Hippocampal formation (tissue), 2 donors: ENCODE measurements at regions not wholly inside any gene's neighbourhood (a gene's known extent, or its start where the extent isn't known, plus 50 kb on each side); places are given as distances from the start of the nearest gene placed in this dataset.

Experiments
- DNase-seq, 2 donors: peaks; one replicate each; lab custom pipeline; 2025; lab: John Stamatoyannopoulos, UW

DNA sequence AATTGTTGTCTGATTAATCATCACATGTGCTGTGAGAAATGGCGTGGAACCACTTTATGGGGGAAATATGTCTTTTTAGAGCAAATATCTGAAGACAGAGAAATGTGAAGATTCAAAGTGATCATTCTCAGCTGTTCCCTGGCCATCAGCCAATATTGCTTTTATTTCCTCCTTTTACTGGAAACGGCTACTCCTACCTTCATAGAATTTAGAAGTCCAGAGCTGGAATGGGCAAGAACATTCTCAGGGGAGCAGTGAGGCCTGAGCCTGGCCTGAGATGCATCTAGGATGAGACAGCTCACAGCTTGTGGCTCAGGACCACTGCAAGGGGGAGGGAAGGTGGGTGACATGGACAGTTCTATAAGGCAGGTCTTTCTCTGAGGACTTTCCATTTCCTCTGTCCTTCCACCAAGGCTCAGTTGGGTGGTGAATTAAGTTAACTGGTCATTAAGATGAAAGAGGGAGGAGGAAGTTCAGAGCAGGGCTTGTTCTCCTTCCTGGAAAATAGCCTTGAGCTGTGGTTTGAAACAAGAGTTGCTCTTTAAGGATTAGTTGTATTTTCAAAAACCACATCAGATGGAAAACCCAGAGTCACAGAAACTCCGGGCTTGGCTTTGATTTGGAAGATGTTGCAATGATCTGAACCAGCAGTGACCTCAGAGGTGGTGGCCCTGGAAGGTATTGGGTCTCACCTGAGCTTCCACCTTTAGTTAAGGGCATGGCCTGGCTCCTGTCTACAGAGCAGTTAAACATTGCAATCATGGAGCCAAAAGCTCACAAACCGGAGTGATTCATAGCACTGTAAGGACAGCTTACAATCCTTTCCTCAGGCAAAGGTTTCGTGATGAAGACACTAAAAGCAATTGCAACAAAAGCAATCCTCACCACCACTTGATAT lies 144.3 kb downstream of the VAPA start:
- DNase-seq = no peak

DNA sequence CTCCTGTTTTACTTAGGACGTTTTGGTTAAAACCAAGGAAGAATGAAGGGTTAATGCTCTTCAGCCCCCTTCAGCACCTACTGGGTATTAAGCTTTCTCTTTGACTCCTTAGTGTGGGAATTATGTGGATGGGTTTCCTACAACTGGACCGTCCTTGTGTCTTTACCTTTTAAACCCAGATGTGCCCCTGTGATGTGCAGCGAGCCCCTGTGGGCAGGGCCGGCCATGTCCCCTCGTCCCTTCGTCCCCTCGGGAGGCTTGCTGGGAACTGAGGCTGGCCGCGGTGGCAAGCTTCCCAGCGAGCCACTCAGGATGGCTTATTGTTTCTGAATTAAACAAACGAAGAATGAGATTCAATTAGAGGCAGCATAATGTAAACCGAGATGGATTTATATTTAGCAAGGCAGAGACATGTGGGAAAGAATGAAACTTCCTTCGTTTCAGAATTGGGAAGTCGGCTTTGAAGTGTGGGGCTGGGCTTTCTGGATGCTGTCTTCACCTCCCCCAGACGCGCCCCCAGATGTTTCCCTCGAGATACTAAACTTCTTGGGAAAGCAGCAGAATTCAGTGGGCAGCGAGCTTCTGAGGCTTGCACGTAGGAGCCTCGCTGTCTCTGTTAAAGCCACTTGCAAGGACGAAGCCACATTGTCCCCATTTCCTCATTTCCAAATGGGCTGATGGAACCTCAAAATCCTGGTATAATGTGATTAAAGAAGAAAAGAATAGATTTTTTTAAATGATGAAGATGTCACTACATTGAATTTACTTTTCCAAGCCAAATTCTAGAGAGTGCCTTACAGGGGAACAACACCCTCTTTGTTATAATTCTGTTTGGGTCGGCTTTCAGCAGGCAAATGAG lies 146.0 kb downstream of the VAPA start:
- peak; percentile 34 to 38 for DNase-seq

DNA sequence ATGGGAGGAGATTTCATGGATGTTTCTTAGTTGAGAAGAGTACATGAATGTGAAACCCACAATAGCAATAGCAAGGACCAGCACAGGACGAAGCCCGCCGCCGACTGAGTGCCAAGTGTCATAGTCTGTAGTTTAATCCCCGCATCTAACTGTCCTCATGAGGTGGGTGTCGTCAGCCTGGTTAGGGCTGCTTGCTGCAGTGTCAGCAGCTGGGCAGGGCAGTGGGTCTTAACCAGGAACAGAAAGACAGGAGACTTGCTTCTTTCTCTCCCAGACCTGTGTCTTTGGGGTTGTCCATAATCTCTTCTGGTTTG lies 146.6 kb downstream of the VAPA start:
- peak in 1 of 2 donors; percentile 39 for DNase-seq

DNA sequence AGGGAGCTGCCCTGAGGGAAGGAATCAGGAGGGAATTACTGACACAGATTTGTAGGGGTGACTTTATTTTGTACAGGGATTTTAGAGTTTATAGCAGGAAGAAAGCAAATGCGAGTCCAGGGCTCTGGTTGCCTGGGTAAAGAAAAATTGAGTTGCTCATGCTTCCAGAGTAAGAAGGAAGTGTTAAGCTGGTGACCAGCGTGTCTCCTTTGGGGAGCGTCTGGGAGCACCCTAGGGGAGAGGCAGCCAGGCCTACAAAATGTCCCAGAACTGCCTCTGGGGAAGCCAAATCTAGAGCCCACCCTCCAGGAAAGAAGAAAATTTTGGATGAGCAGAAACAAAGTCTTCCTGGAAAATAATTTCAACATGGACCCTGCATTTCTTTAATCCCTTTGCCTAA lies 147.0 kb downstream of the VAPA start:
- DNase-seq = no peak

DNA sequence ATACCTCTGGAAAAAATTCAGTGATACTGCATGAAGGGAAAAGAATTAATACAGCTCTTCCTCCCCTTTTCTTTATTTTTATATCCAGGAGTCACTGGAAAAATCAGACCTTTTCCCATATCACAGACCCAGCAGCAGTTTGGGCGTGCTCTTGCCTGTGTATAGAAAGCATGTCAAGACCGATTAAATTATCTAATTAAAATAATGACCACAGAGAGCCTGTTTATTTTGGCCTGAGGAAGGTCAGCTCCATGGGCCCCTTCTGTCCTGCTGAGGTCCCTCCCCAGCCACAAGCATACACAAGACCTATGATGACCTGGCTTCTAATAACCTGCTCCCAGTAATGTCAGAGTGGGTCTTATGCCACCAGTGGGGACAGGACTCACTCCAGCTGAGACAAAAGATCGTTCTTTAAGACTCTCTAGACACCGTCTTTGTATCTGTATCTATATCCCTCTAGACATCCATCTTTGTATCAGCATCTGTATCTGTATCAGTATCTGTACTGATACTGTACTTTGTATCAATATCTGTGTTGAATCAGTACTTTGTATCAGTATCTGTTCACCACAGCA lies 147.8 kb downstream of the VAPA start:
- DNase-seq = no peak

DNA sequence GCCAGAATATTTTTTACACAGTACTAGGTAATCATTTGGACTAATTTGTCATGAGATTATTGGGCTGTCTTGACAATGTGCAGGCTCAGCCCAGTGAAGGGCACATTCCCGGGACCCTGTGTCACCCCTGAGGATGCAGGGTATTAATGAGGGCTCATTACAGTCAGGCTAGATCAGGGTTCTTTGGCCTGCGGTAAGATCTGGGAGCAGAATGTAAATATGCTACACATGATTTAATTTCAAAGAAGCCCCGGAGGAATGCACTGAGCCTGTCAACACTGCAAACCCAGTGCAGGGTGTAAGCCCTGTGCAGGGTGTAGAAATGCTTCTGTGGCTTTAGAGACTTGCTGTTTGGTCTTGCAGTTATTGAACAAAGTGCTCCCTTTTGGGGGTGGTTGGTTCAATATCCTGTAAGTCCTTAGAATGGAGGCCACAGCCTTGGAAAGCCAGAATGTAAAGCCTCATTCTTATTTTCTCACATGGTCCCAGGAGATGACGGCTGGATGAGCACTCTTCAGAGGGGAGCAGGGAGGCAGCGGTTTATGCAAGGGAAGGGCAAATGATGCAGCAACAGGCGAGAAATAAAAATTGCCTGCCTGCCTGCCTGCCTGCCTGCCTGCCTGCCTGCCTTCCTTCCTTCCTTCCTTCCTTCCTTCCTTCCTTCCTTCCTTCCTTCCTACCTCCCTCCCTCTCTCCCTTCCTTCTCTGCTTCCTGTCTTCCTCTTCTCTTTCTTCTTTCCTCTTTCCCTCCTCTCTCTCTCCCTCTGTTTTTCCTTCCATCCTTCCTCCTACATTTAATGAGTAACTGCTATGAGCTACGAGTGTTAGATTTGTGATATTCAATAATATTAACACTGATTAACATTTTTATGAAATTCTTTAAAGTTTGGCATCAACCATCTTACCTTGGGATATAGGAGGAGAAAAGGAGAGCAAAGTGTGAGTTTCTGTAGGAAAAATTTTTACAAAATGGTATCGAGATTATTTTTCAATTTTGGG lies 148.8 kb downstream of the VAPA start:
- DNase-seq = no peak

DNA sequence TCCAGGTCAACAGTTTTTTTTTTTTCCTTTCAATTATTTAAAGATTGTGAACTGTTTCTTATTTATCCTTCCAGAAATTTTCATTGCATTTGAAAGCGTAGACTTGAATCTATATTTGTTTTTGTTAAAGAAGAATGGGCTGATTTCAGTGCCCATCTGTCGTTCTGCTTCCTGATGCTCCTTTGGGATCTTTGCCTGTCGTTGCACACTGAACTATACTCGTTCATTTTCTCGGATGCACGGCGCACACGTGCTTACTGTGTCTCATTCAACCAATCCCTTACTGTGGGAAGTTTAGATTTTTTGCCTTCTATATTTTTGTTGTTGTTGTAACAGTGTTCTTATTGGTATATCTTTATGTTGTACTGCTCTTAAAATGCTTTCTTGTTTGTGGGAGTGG lies 149.7 kb downstream of the VAPA start:
- no peak for DNase-seq

DNA sequence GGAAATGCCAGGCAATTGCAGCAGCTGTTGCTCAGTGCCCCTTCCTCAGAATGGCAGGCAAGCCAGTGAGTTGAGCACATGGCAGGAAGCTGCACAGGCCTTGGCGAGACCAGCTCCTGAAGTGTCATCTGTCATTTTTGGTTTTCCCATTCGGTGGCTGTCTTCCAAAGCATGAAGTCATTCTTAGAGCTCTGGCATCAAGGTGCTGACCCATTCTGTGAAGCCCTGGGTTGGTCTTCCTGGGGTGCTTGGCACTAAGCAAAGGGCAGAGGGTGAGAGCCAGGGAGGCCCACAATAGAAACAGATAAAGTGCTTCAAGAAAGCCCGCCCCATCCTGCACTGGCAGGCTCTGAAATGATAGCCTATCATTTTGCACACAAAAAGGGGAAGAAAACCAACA lies 150.5 kb downstream of the VAPA start:
- DNase-seq = no peak

DNA sequence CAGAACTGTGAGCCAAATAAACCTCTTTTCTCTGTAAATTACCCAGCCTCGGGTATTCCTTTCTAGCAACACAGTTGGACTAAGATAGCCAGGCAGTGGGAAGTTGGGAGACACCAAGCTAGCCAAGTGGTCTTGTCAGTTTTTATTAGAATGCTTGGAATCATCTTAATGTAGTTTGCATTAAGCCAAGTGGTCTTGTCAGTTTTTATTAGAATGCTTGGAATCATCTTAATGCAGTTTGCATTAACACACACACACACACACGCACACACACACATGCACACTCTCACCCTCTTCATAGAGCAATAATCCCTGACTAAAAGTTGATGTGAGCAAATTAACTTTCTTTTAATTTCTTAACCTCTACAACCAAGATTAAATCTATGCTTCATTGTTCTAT lies 151.5 kb downstream of the VAPA start:
- no peak for DNase-seq

DNA sequence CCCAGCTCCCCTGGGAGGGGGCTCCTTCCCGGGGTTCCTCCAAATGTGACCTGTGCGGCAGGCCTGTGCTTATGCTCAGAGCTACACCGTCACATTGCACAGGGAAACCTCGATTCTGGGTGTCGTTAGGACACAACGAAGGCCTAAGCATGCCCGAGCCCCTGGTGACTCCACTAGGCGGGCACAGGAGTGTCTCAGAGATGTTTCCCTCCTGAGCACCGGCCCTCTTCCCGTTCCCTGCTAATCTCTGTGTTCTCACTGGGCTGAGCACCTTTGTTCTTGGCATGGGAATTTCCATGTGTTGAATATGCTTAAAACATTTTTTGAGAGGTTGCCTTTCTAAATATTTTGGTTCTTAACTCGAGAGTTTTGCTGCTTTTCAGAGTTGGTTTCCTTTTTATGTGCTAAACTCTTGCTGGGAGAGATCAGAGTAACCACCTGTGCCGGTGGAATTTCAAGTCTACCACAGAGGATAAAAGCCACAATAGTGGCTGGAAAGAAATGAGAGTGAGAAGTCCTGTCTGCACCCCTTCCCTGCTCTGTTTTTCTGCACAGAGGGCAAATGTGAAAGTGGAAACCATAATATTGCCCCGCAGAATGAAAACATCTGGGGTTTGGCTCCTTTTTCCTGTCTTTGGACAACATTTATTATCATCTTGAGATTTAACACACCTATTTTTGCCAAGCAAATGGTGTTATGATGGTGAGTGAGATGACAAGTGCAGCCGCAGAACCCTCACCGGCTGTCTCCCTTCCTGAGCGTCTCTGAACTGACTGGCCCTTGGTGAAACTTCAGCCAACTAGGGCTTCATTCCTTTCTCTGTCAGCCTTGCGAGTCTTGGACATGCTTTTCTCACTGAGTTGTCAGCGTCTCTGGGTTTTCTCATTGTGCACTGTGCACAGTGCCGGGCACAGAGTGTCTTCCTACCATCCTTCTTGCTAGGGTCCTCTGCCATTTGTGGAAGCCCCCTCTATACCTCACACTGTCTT lies 154.1 kb downstream of the VAPA start:
- no peak for DNase-seq

DNA sequence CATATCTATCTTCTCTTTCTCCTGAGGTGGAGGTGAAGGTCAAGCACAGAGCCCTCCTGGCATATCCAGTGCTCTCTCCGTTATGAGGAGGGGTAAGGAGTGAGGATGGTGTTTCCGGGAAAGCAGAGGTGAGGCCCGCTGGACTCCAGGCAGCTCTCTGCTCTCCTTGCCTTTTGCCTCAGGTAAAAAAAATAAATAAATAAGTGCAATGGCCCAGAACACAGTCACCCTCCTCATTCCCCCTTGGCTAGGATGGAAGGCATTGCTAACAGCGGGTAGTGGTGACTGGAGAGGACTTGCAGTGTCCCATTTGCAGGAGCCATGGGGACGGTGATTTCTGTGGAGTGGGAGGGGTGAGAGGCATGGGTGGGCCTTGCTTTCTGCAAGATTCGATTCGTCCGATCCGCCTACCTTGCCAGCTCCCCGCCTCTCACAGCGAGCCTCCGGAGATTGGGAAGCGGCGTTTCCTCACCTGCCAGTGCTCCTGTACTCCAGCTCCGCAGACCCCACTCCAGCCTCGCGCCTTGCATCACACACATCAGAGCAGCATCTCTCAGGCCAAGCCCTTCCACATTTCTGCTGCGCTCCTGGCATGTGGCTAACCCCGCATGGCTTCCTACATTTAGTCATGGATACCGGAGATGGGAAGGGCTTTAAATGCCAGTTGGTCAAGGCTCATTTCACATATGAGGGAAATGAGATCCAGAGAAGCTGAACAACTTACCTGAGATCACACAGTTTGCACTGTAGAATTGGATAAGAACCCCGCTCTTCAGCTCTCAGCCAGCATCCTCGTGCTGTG lies 155.2 kb downstream of the VAPA start:
- no peak for DNase-seq

DNA sequence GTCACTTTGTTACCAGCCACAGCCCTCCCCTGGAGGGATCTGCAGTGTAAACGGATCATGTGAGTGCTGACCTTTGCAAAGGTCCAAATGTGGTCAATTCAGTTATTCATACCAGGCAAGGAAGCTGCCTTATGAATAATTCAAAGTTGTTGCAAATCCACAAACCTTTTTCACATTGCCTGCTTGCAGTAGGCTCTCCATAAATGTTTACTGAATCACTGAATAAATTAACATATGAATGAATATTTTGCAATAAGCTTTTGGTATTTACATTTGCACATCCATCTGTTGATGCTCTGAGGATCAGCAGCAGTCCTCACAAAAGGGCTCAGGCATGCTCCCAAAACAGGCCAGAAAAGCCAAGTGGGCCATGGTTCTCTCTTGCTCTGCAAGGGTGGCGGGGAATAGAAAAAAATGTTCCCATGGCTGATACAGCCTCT lies 156.8 kb downstream of the VAPA start:
- DNase-seq = no peak

DNA sequence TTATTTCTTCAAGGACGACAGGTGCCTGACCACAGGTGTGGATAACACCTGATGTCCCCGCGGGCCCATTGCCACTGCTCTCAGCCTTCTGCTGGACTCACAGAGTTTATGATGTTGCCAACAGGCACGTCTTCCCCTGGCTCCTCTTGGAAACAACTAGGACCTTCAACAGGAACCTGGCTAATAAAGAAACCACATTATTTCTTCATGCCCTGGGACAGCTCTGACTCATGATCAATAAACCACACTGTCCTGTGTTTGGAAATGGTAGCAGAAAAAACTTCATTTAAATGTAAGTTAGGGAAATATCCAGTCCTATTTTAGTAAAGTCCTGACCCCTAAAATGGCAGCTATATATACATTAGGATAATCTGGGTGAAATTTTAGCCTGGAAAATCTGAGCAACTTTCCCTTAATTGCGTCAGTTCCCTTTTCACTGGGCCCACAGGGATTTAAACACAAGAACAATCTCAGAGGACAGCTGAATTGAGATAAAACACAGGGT lies 158.9 kb downstream of the VAPA start:
- DNase-seq = no peak

DNA sequence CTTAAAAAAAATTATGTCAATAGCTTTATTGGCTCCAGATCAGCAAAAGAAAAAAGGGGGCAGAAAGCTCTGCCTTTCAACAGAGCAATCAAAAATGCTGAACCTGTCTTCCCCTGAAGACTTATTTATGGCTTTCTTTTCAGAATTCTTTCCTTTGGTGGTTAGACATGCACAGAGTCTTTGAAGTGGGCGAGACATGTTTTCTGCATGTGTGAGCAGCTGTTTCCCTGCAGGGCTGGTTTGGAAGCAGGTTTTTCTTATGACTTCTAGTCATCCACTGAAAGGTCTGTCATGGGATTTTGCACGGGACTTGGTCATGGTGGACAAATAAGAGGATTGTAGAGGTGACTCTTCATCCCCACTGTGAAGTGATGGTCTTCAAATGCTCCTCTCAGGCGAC lies 160.3 kb downstream of the VAPA start:
- DNase-seq = no peak

DNA sequence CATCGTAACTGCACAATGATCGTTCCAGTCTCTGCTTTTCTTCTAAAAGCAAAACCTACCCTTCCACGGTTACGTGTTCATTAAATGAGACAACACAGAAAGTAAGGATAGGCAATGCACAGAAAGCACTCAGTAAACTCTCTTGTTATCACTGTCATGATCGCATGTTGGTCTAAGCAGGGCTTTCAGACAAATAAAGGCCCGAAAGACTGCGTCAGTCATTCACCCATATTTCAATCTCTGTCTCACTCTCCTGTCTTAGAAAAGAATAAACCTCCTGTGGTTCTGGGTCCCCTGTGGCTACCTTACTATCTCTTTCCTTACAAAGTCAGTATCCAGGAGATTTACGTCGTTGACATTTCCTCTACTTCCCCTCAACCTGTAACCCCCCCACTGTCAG lies 160.9 kb downstream of the VAPA start:
- DNase-seq = no peak

DNA sequence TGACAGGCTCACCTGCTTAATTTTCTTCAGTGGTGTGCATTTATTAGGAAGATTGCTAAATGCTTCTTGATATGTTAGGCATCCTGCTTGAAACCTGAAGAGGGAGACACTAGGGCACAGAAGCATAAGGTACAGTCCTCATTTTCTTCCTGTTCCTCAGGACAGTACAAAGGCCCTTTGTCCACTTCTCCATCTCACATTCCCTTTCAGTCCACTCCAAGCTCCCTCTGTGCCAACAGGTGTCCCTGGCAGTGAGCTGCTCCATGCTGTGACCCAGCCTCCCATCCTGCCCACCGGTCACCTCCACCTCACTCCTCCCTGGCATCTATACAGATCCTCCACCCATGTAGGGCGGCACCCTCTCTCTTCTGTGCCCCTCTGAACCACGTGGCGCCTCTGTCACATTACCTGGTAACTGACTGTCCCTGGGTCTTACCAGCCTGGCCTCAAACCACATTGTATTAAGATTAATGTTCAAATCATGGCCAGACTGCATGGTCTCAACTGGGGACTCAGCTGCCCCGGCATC lies 162.8 kb downstream of the VAPA start:
- DNase-seq = no peak

DNA sequence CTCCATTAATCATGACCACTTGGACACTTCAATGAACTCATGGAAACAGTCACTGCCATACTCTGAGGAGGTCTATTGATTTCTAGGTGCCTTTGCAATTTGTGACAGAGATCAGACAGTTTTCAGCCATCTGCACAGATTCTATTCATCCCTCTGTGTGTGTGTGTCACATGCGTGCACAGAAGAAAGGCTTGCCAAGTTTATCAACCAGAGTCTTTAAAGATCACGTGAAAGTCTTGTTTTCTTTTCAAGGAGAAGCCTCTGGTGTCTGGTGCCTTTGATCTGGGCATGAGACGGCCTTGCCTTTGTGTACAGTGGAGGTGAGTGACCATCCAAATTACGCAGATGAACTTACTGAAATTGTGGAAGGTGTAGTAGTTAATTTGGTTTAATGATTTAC lies 164.2 kb downstream of the VAPA start:
- DNase-seq = no peak

DNA sequence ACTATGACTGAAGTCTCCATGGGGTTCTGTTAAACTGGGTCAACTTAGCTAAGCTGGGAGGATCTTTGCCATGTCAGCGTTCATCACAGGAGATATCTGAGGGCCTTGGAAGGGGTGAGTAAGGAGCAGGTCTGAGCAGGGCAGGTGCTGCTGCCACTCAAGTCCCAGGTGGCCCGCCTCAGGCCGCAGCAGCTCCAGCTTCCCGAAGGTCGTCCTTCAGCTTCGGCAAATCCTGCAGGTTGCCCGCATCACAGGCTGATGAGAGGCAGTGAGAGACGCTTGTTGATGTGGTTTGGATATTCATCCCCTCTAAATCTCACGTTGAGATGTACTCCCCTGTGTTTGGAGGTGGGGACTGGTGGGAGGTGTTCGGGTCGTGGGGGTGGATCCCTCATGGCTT lies 166.6 kb downstream of the VAPA start:
- no peak for DNase-seq

DNA sequence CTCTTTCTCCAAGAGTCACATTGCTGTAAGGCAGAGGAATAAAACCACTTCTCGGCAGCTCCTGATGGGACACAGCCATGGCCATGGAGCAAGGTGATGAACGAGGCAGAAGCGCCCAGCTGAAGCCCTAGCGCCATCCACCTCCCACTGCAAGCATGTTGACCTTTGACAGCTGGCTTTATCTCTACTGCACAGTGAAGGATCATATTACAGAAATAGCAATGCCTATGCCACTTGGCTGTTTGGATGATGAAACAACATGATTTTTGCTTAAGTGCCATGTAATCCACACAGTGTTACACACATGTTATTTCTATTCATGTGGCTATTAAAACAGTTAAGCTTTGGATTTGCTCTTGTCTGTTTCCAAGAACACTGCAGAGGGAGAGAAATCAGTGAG lies 167.7 kb downstream of the VAPA start:
- no peak for DNase-seq
